ENCODE measurements at regions not wholly inside any gene's neighbourhood (a gene's known extent, or its start where the extent isn't known, plus 50 kb on each side); places are given as distances from the start of the nearest gene placed in this dataset.

- no peaks in the 10 kb centered on the region for H3K9me3 ChIP-seq
- DNase-seq (ENCODE audit: extremely low spot score in 2 of 2), result no peak
- no peak overlapping the region for H3K4me3 ChIP-seq
- no peak overlapping the region for H3K27ac ChIP-seq
- no peaks in the 10 kb centered on the region for H3K27me3 ChIP-seq
- no peaks in the 10 kb centered on the region for H3K4me1 ChIP-seq
- no peaks in the 10 kb centered on the region for H3K36me3 ChIP-seq
- TF ChIP-seq CTCF (IDR thresholded peaks at IDR 0.05) (no peak), POLR2AphosphoS5 (IDR thresholded peaks at IDR 0.05; ENCODE audit: insufficient read depth in 1 of 2, low read depth in 1 of 2) (no peak), POLR2A (IDR thresholded peaks at IDR 0.05) (no peak)
- intact Hi-C loops (cut with DNase I), result no loop called here
Measured at GRCh38 chr2:219878516-219878915, 251.1 kb downstream of the SLC4A3 start.

GRCh38 chr2:219881851-219882250 lies 254.4 kb downstream of the SLC4A3 start:
- intact Hi-C loops (cut with DNase I), result no loop called here
- no peak for DNase-seq (ENCODE audit: extremely low spot score in 2 of 2)
- no peak overlapping the region for H3K27ac ChIP-seq
- H3K27me3 ChIP-seq, result no peaks in the 10 kb centered on the region
- H3K9me3 ChIP-seq, result no peaks in the 10 kb centered on the region
- H3K4me3 ChIP-seq, result no peak overlapping the region
- H3K4me1 ChIP-seq, result no peaks in the 10 kb centered on the region
- no peaks in the 10 kb centered on the region for H3K36me3 ChIP-seq
- no peak for TF ChIP-seq POLR2AphosphoS5 (IDR thresholded peaks at IDR 0.05; ENCODE audit: insufficient read depth in 1 of 2, low read depth in 1 of 2)
- TF ChIP-seq CTCF (IDR thresholded peaks at IDR 0.05), result no peak
- TF ChIP-seq POLR2A (IDR thresholded peaks at IDR 0.05), result no peak

- H3K4me1 ChIP-seq, result no peaks in the 10 kb centered on the region
- no peak overlapping the region for H3K4me3 ChIP-seq
- H3K27me3 ChIP-seq, result no peaks in the 10 kb centered on the region
- TF ChIP-seq POLR2AphosphoS5 (IDR thresholded peaks at IDR 0.05; ENCODE audit: insufficient read depth in 1 of 2, low read depth in 1 of 2) (no peak), CTCF (IDR thresholded peaks at IDR 0.05) (no peak), POLR2A (IDR thresholded peaks at IDR 0.05) (no peak)
- no peak for DNase-seq (ENCODE audit: extremely low spot score in 2 of 2)
- intact Hi-C loops (cut with DNase I), result no loop called here
- no peaks in the 10 kb centered on the region for H3K36me3 ChIP-seq
- no peaks in the 10 kb centered on the region for H3K9me3 ChIP-seq
- H3K27ac ChIP-seq, result no peak overlapping the region
Measured at GRCh38 chr2:219886615-219887014, 259.2 kb downstream of the SLC4A3 start.

GRCh38 chr2:219887870-219888269 lies 260.4 kb downstream of the SLC4A3 start:
- DNase-seq (ENCODE audit: extremely low spot score in 2 of 2), result no peak
- TF ChIP-seq POLR2A (IDR thresholded peaks at IDR 0.05) (no peak), POLR2AphosphoS5 (IDR thresholded peaks at IDR 0.05; ENCODE audit: insufficient read depth in 1 of 2, low read depth in 1 of 2) (no peak), CTCF (IDR thresholded peaks at IDR 0.05) (no peak)
- H3K27me3 ChIP-seq, result no peaks in the 10 kb centered on the region
- no peaks in the 10 kb centered on the region for H3K4me1 ChIP-seq
- intact Hi-C loops (cut with DNase I), result no loop called here
- no peak overlapping the region for H3K27ac ChIP-seq
- H3K4me3 ChIP-seq, result no peak overlapping the region
- no peaks in the 10 kb centered on the region for H3K36me3 ChIP-seq
- H3K9me3 ChIP-seq, result no peaks in the 10 kb centered on the region

- H3K36me3 ChIP-seq, result no peaks in the 10 kb centered on the region
- no peaks in the 10 kb centered on the region for H3K4me1 ChIP-seq
- no peak for TF ChIP-seq CTCF (IDR thresholded peaks at IDR 0.05)
- TF ChIP-seq POLR2A (IDR thresholded peaks at IDR 0.05), result no peak
- TF ChIP-seq POLR2AphosphoS5 (IDR thresholded peaks at IDR 0.05; ENCODE audit: insufficient read depth in 1 of 2, low read depth in 1 of 2), result no peak
- no peak overlapping the region for H3K4me3 ChIP-seq
- no peak for DNase-seq (ENCODE audit: extremely low spot score in 2 of 2)
- no peak overlapping the region for H3K27ac ChIP-seq
- no peaks in the 10 kb centered on the region for H3K9me3 ChIP-seq
- intact Hi-C loops (cut with DNase I), result no loop called here
- H3K27me3 ChIP-seq, result no peaks in the 10 kb centered on the region
Measured at GRCh38 chr2:219893541-219893940, 266.1 kb downstream of the SLC4A3 start.
